Upper lobe of right lung (tissue), 1 donor: ENCODE measurements at regions not wholly inside any gene's neighbourhood (a gene's known extent, or its start where the extent isn't known, plus 50 kb on each side); places are given as distances from the start of the nearest gene placed in this dataset.

Experiments
- ATAC-seq: fragments of 200-7000 bp; cut with Tn5 transposase; one replicate; pipeline ENCODE4 v1.9.1; 2020; ENCODE audit warnings: mild to moderate bottlenecking, moderate library complexity
- DNase-seq: peaks from one replicate; pipeline ENCODE4 v3.0.0-alpha.2; 2020
- H3K27ac ChIP-seq: fragments of 200-600 bp; one replicate; pipeline ENCODE4 v1.8.0; 2022
- H3K27me3 ChIP-seq: fragments of 200-600 bp; one replicate; pipeline ENCODE4 v1.8.0; 2022; ENCODE audit warnings: mild to moderate bottlenecking
- H3K36me3 ChIP-seq: fragments of 200-600 bp; one replicate; pipeline ENCODE4 v1.8.0; 2022
- H3K4me1 ChIP-seq: fragments of 200-600 bp; one replicate; pipeline ENCODE4 v1.8.0; 2022
- H3K4me3 ChIP-seq: fragments of 200-600 bp; one replicate; pipeline ENCODE4 v1.8.0; 2022; ENCODE audit warnings: mild to moderate bottlenecking
- H3K9me3 ChIP-seq: fragments of 200-600 bp; one replicate; pipeline ENCODE4 v1.8.0; 2022
- intact Hi-C: fragments of 100-400 bp; cut with DNase I; formaldehyde crosslinking; loops from one replicate; pipeline ENCODE4 v1.11.0; 2022
- TF ChIP-seq, protein P1 (sequence below): fragments of 200-600 bp; IDR thresholded peaks from one replicate; pipeline ENCODE4 v1.8.0; 2022; ENCODE audit warnings: antibody characterized with exemption
- donor health status: DM: no; HTN: yes; CAD: no; lungs with severe emphysema.

- intact Hi-C loops: no loop called here
- H3K27ac ChIP-seq: no peak overlapping the region
- H3K4me1 ChIP-seq: no peaks in the 10 kb centered on the region
- peaks cover 10% of the 10 kb centered on the region for H3K27me3 ChIP-seq
- no peak for DNase-seq
- no peaks in the 10 kb centered on the region for H3K9me3 ChIP-seq
- TF ChIP-seq, protein P1, sequence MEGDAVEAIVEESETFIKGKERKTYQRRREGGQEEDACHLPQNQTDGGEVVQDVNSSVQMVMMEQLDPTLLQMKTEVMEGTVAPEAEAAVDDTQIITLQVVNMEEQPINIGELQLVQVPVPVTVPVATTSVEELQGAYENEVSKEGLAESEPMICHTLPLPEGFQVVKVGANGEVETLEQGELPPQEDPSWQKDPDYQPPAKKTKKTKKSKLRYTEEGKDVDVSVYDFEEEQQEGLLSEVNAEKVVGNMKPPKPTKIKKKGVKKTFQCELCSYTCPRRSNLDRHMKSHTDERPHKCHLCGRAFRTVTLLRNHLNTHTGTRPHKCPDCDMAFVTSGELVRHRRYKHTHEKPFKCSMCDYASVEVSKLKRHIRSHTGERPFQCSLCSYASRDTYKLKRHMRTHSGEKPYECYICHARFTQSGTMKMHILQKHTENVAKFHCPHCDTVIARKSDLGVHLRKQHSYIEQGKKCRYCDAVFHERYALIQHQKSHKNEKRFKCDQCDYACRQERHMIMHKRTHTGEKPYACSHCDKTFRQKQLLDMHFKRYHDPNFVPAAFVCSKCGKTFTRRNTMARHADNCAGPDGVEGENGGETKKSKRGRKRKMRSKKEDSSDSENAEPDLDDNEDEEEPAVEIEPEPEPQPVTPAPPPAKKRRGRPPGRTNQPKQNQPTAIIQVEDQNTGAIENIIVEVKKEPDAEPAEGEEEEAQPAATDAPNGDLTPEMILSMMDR: no peak
- H3K36me3 ChIP-seq: no peaks in the 10 kb centered on the region
- ATAC-seq: peak; percentile 42
- no peak overlapping the region for H3K4me3 ChIP-seq
These were observed 99.4 kb upstream of the HAND1 start for GRCh38 chr5:154577416-154577815.

DNA sequence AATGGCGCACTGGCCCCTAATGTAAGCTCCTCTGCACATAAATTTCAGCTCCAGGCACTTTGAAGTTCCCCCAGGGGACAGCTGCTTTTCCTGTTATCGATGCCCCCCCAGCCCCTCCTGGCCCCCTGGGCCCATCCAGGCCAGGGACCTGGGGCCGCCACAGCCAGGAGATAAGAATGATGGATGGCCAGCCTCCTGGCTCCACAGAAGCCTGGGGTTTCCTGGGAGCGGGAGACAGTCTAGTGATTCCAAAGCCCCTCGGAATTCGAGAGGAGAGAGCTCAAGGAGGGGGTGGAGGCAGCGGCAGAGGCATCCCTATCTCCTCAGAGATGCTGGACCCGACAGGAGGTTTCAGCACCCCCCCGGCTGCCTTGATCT lies 98.4 kb upstream of the HAND1 start:
- TF ChIP-seq, protein P1: no peak
- peaks cover 10% of the 10 kb centered on the region for H3K27me3 ChIP-seq
- H3K4me1 ChIP-seq: no peaks in the 10 kb centered on the region
- no peak overlapping the region for H3K4me3 ChIP-seq
- no peak for ATAC-seq
- intact Hi-C loops: no loop called here
- no peak for DNase-seq
- H3K27ac ChIP-seq: no peak overlapping the region
- H3K9me3 ChIP-seq: no peaks in the 10 kb centered on the region
- no peaks in the 10 kb centered on the region for H3K36me3 ChIP-seq

DNA sequence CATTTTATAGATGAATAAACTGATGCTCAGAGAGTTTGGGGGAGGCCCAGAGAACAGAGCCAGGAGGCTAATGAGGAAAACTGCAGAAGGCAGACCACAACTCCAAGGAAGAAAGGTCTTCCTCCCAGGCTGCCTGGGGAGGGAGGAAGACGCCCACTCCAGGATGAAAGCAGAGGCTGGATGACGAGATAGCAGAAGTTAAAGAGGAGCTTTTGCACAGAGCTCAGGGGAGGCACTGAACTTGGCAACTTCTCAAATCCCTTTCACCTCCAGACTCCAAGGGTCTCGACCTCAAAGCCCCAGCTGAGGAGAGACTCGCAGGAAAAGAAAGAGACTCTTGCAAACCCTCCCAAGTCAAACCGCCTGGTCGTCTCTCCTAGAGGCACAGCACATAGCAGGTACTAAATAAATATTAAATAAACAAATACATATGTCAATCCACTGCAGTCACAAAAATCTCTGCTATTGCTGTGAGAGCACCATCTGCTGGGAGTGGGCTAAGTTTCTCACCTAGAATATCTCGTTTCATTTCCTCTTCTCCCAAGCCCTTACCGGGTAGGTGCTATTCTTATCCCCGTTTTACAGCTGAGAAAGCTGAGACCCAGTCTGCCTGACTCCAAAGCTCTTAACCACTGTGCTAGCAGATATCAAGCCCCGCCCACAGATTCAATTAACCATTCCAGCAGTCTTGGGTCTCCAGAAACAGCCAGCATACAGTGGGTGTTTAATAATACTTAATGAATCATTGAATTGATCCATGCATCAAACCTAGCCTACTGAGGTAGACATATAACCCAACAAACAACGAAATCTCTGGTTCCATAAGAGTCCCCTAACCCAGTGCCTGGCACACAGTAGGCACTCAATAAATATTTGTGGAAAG lies 97.8 kb upstream of the HAND1 start:
- Histone ChIP-seq H3K27me3 (peaks cover 10% of the 10 kb centered on the region), H3K36me3 (no peaks in the 10 kb centered on the region), H3K4me1 (no peaks in the 10 kb centered on the region), H3K9me3 (no peaks in the 10 kb centered on the region), H3K27ac (no peak overlapping the region), H3K4me3 (no peak overlapping the region)
- TF ChIP-seq, protein P1: peak; percentile 8
- no peak for DNase-seq
- peak; percentile 29 for ATAC-seq
- intact Hi-C loops: no loop called here

DNA sequence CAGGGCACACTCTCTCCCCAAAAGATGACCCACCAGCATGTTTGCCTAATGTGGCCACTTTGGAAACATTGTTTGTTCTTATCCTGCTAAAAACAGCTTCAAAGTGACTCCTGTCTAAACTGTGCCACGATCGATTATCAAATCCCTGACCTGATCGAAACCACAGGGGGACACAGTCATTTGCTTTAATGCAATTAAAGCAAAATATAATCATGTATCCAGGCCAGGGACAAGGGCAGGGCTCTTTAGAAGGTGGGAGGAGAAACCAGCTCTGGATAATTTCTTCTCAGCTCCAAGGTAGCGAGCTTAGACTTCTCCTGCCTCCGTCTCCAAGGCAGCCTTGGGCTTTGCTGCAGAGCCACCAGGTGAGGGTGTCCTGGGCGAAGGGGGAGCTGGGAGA lies 95.0 kb upstream of the HAND1 start:
- Histone ChIP-seq H3K27ac (no peak overlapping the region), H3K9me3 (no peaks in the 10 kb centered on the region), H3K36me3 (no peaks in the 10 kb centered on the region), H3K27me3 (peaks cover 10% of the 10 kb centered on the region), H3K4me3 (no peak overlapping the region), H3K4me1 (no peaks in the 10 kb centered on the region)
- DNase-seq: no peak
- intact Hi-C loops: no loop called here
- no peak for ATAC-seq
- TF ChIP-seq, protein P1: no peak

DNA sequence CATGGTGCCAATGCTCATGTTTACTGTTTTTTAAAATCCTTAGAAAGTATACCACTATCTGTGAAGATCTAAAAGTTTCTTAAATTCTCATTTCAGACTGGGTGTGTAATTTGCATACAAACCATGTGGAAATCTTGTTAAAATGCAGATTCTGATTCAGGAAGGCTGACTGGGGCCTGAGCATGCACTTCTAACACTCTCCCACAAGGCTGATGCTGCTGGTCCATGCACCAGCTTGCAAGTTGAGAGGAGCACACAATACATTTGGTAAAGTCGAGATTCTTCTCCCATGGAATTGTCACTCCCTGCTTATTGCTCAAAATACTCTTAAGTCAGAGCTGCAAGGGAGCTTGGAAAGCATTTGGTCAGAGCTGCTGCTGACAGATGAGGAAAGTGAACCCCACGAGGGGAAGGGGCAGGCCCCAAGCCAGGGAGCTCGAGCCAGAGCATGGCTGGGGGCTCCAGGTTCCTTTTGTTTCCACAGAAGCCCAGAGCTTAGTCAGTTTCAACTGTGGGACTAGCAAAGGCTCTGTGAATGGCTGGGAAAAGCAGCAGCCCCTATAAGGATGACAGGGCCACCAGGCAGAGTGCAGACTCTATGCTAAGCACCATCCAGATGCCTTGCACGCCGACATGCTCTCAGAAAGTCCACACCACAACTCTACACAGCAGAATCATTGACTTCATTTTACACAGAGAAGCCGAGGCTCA lies 93.5 kb upstream of the HAND1 start:
- Histone ChIP-seq H3K4me1 (no peaks in the 10 kb centered on the region), H3K36me3 (no peaks in the 10 kb centered on the region), H3K27ac (no peak overlapping the region), H3K27me3 (peaks cover 10% of the 10 kb centered on the region), H3K4me3 (no peak overlapping the region), H3K9me3 (no peaks in the 10 kb centered on the region)
- ATAC-seq: no peak
- TF ChIP-seq, protein P1: no peak
- no peak for DNase-seq
- intact Hi-C loops: no loop called here
